ENCODE measurements at regions not wholly inside any gene's neighbourhood (a gene's known extent, or its start where the extent isn't known, plus 50 kb on each side); places are given as distances from the start of the nearest gene placed in this dataset.
"Not testable (repeated sequence)": the region's sequence is repeated elsewhere in the genome, so short reads cannot be mapped to it uniquely, and the experiment has no call there.

- DNase-seq, result no peak
These were observed 142.4 kb downstream of the ZFP64 start for GRCh38 chr20:52049001-52049731.

- DNase-seq, result no peak
These were observed 143.5 kb downstream of the ZFP64 start for GRCh38 chr20:52047811-52048764.

- no peak for DNase-seq
These were observed 149.6 kb downstream of the ZFP64 start for GRCh38 chr20:52041966-52042365.

DNA sequence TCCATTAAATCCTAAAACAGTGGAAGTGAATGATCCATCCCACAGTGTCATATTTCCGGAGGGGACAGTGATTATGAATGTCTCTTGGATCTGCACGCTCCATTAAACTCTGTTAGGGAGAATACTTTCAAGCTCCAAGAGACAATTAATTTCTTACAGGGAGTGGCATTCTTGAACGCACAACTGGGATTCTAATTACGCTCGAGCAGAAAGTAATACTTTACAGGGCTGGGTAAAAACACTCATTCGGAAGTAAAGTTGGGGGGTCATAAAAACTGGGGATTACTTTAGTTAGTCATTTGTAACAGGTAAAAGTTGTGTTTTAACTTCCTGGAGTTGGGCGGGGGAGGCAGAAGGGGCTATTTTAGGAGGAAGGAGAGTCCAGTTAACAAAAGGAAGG is 151.8 kb downstream of the ZFP64 start:
- no peak for DNase-seq

- not testable (repeated sequence) for DNase-seq
These were observed 152.9 kb downstream of the ZFP64 start for GRCh38 chr20:52038632-52039031.

DNA sequence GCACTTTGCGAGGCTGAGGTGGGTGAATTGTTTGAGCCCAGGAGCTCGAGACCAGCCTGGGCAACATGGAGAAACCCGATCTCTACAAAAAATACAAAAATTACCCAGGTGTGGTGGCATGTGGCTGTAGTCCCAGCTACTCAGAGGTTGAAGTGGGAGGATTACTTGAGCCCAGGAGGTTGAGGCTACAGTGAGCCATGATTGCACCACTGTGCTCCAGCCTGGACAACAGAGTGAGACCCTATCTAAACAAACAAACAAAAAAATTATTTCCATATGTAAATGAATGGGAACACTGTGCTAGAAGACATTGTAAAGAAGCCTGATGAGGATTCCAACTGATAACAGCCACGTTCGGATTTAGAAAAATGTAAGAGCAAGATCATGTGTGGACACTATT is 154.2 kb downstream of the ZFP64 start:
- no peak for DNase-seq

GRCh38 chr20:52035977-52036376 is 155.6 kb downstream of the ZFP64 start:
- DNase-seq, result no peak

- DNase-seq, result no peak
These were observed 156.1 kb downstream of the ZFP64 start for GRCh38 chr20:52035498-52035897.

GRCh38 chr20:52034581-52034980 is 157.0 kb downstream of the ZFP64 start:
- DNase-seq, result no peak

- DNase-seq, result no peak
These were observed 158.3 kb downstream of the ZFP64 start for GRCh38 chr20:52033313-52033712.

- not testable (repeated sequence) for DNase-seq
These were observed 159.3 kb downstream of the ZFP64 start for GRCh38 chr20:52032304-52032683.

- DNase-seq, result no peak
These were observed 159.8 kb downstream of the ZFP64 start for GRCh38 chr20:52031563-52032303.

DNA sequence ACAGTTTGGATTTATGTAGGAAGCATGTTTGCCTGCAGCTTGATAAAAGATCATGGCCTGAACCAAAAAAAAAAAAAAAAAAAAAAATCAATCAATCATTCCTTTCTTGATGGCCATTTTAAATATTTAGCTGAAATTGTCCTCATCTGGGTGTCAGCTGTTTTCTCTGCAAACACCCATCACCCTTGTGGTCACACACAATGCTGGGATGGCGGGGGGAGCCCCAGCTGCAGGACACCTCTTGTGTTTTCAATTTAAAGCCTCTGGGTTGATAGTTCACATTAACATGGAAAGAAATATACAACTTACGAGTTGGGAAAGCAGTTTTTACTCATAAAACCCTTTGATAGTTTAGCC is 160.4 kb downstream of the ZFP64 start:
- DNase-seq, result no peak

- DNase-seq, result not testable (repeated sequence)
These were observed 162.4 kb downstream of the ZFP64 start for GRCh38 chr20:52029129-52029528.

DNA sequence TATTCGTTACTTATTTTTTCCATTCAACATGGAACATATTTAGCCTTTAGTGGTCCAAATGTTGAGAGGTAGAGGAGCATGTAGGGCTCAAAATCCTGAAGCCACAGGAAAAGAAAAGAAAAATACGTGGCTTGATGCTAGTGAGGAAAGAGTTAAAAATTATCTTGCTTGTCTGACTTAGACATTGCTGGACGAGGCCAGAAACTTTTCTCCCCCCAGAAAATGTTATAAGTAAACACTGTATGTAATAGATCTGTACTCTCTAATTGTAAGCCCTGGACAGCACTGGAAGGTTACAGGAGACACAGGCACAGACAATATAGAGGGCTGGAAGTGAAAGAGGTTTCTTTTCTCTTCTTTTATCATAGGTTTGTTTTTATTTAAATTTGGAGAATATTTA is 165.6 kb downstream of the ZFP64 start:
- no peak for DNase-seq

DNA sequence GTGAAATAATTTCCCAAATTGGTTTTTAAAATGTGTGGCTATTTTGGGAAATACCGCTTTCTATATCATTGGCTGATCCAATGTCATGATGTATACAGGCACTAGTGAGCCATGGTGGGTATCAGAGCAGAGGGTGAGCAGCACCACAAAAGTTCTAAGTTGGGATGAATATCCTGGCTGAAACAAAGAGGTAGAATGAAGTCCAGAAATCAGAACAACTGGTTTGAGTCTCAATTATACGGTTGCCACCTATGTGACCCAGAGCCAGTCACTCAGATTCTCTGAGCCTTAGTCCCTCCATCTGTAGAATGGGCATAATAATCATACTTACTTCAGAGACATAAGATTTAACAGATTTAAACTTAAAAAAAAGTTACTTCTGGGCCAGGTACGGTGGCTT is 172.3 kb downstream of the ZFP64 start:
- no peak for DNase-seq

DNA sequence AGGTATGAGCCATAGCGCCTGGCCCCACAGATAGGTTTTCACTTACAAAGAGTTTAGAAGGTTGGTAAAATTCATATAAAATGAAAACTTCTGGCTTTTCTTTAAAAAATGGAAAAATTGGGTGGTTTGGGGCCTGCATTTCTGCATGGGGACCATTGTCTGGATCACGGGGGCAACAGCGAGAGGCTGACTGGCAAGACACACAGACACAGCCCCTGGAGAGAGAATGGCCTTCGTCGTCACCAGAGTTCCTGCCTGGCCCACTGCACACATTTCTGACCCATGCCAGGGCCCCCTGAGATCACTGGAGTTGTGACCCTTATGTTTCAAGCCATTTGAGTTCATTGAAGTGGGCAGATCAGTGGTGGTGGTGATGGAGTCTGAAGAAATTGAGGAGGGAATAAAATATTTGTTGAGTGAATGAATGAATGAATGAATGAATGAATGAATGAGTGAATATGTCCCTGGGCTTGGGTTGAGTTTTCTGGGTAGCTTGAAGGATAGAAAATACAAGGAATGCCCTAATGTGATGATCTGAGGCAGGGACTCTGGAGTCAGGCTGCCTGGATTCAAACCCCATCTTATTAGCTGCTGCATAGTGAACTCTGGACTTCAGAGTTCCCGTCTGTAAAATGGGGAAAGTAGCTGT is 173.8 kb downstream of the ZFP64 start:
- no peak for DNase-seq

DNA sequence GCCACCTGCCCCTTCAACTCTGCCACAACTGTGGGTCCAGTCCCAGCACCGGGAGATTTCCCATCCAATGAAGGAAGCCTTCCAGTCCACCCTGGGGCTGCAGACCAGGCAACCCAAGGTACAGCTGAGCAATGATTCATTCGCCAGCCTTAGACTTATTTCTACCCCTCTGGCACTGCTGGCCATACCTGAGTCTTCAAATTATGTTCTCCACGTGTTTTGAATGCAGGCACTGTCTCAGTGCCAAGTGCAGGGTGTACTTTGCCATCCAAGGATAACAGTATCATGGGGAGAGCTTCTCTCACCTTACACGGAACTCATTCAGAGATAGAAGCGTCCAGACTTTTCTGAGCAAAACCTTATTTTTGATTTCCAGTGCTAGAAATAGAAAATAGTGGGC is 175.6 kb downstream of the ZFP64 start:
- DNase-seq, result no peak

- no peak for DNase-seq
These were observed 176.4 kb downstream of the ZFP64 start for GRCh38 chr20:52015155-52015554.

DNA sequence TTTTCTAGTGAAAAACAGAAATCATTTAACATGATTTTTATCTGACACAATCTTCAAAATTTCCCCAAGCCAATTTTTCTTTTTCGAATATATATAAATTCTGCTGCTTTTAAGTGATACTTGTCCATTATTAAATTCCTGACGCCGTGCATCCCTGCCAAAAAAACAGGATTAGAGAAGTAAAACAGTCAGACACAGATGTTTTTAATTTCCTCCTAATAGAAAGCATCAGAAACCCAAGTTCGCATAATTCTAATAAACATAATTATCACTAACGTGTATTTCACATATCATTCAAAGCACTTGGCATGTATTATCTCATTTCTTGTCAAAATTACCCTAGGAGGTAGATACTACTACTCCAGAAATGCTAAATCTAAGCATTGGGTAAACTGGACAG is 179.5 kb downstream of the ZFP64 start:
- no peak for DNase-seq

- no peak for DNase-seq
These were observed 180.5 kb downstream of the ZFP64 start for GRCh38 chr20:52011093-52011492.

GRCh38 chr20:52010541-52010940 is 181.0 kb downstream of the ZFP64 start:
- DNase-seq, result no peak

DNA sequence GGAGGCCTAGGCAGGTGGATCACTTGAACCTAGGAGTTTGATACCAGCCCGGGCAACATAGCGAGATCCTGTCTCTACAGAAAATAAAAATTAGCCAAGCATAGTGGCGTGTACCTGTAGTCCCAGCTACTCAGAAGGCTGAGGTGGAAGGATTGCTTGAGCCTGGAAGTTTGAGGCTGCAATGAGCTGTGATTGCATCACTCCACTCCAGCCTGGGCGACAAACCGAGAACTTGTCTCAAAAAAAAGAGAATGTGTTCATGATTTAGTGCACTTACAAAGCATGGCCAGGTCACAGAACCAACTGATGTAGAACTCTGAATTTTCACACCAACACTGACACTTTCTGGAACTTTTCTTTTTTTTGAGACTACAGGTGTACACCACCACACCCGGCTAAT is 182.7 kb downstream of the ZFP64 start:
- DNase-seq, result no peak
